GM21447 (cell line): ENCODE measurements at regions not wholly inside any gene's neighbourhood (a gene's known extent, or its start where the extent isn't known, plus 50 kb on each side); places are given as distances from the start of the nearest gene placed in this dataset.

Experiments used
- ATAC-seq: cut with Tn5 transposase; IDR thresholded peaks from one replicate; pipeline ENCODE4 v1.9.1; 2021; ENCODE audit not compliant: unreplicated experiment

DNA sequence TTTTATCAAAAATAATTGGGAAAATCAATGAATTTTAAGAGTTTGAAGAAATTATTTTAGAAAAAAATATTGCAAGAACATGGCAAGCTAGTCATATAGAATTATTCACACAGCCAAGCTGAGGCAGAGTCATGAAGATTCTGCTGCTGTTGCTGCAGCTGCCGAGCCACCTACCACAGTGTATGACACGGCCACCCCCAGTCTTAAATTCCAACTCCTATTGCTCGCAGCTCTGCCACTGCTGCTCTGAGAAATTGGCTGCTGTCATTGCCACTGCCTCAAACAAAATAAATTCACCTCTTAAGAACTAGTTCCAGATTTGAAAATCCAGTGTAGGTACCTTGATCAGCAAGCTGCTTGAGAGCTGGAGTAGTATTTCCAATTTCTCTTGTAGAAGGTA, 1318.8 kb upstream of the ACO1 start:
- ATAC-seq: no peak

DNA sequence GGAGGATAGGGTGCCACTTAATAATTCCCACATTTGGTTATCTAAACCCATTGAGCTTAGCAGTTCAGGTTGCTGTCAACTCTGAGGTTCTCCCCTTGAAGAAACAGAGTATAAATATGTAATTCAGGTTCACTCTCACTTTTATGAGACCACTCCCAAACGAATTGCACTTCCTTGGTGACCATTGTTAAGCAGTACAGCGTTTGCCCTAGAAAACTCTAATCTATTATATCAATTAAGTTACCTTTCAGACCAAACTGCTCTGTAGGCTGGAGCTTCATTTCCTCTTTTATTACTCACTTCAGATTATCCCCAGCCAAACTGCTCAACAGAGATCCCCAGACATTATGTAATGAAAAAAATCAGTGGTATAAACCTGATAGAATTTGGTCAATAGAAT, 1317.0 kb upstream of the ACO1 start:
- no peak for ATAC-seq

DNA sequence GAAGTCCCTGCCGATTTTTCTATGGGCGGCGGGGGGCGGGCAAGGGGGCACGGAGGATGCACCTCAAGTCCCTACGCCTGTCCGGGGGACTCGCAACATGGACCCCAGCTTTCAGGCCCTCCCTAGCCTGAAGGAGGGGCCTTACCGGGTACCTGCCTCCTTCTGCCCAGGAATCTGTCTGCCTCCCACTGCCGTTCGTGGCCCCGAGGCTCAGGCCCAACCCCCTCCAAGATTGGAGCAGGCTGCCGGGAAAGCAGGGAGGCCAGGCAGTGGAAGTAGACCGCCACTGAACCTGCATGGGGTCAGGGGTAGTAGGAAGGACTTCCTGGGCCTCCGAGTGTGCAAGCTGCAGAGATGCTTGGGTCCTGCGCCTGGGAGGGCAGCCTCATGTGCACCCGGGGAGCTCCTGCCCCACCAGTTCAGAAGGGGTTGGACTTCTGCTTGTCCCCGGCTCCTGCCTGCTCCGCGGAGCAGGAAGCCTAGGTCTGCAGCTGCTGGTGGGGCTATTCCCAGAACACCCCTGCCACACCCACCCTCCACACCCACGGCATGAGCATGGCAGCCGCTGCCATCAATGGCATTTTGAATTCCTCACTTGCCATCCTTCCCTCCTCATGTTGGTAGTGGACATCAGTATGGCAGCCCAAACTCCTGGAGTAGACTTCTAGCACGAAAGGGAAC, 1312.7 kb upstream of the ACO1 start:
- no peak for ATAC-seq

DNA sequence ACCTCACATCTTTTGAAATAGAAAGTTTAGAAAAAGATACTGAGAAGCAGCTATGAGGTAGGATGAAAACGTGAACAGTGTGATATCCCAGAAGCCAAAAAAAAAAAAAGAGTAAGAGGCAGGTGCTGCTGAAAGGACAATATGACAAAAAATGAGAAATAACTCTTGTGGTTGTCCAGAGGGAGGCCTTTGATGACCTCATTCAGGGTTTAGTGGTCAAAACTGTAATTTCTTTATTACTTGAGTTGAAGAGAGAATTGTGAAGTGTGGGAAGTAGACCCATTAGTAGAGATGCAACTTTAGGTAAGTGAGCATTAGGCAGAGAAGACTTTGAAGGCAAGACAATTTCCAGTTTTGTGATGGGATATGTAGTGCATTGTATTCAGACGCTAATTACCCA, 1306.3 kb upstream of the ACO1 start:
- ATAC-seq: peak; percentile 51

DNA sequence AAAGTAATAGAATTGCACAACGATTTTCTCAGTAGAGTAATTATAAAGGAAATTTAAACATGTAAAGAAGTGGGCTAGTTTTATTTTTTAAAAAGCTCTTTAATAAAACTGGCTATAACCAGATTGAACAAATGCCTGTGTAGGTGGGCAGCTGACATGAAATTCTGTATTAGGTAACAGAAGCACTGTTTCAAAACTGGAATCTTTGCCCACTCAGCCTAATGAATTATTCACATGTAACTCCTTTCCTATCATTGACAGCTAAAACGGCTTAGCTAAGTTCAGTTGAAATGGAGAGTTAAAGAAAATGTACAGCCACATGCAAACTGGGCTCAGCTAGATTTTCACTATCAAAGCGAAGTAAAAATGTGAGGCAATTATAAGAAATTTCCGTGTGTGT, 1300.1 kb upstream of the ACO1 start:
- no peak for ATAC-seq

DNA sequence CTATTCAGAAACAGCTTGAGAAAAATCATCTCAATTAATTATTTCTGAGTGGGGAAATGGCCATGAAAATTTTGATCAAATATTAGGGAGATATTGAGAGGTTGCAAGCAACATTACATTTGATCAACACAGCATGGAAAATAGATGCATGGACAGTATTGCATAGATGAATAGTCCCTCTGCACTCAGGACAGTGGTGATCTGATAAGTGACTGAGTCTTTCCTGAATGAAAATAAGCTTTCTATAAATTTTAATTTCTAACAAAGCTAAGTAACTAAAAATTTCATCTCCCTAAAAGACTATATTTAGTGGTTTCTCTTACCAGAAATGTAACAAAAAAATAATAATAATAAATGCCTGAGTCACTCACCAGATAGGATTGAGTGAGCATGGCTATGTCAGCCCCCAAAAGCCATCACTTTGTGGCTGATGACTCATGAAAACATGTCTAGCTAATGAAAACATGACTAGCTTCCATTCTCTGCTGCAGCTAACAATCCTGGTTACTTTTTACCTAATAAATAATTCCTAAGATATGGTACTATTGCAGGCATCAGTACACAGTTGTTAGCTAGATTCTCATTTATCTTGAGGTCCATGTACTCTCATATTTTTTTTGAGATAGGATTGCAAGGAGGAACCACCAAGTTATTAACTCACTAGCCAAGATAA, 1294.8 kb upstream of the ACO1 start:
- no peak for ATAC-seq

DNA sequence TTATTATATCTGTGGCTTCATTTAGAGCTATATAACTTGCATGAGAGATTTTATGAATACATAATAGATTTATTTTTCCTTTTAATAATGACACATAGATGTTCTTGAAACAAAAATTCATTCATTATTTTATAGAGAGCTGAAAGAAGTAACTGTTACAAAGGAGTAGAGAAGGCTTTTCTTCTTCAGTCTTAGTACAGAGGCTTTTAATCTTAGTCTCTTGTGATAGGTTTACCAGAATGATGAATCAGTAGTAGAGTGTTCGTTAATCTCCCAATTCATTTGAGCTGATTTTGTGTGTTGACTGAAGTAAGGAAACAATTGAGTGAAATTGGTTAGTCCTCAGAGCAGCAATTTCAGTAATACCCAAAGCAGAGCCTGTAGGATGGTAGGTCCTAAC, 1284.1 kb upstream of the ACO1 start:
- no peak for ATAC-seq

DNA sequence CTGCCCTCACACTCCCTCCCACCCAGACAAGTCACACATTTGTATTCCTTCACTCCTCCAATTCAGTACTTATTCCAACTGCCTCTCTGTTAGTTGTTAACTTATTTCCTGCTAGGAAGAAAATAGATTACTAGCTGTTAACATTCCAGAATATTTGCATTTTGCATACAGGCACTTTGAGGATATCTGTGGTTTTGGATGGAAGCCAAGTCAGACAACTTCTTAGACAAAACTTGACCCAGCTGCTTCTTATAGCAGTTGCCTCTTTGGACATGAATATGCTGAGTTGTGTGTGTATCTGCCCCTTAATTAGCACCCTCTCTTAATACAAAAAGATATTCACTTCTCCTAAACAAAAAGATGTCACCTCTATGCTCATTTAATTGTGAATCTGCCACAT, 1280.6 kb upstream of the ACO1 start:
- no peak for ATAC-seq

DNA sequence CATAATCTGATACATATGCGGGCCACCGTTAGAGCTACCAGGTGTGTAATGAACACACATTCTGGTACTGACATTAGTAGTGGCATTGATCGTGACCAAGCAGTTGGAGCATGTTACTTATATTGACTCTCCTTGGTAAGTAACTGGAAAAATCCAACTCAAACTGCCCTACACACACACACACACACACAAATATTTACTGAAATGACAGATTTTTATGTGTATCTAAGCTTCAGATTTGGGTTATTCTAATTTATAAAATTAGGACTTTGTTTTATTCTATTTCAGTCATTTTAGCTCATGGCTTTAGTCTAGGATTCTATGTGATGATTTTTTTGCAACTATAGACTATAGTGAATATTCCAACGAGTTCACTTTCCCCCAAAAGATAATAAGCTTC, 1280.2 kb upstream of the ACO1 start:
- ATAC-seq: no peak

DNA sequence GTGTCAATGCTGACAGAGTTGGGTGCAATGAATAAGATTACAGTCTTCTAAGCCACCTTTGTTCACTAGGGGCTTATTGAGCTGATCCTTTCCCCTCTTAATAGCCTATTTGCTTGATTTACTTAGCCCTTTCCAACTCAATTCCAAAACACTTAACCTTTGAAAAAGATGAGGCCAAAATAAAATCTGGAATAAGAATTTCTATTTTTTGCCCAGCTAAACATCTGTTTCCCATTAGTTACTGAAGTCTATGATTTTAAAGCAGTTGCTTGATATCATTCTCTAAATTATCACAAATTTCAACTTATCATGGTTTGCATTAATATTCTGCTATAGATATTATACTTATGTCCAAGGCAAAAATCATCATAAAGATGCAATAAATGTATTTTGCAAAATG, 1272.0 kb upstream of the ACO1 start:
- no peak for ATAC-seq

DNA sequence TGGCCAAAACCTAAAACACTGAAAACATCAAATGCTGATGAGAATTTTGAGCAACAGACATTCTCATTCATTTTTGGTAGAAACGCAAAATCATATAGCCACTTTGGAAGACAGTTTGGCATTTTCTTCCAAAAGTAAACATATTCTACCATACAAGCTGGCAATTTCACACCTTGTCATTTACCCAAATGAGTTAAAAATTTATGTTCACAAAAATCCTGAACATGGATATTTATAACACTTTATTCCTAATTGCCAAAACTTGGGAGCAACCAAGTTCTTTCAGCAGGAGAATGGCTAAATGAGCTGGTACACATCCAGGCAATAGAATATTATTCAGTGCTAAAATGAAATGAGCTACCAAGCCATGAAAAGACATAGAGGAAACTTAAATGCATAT, 1270.1 kb upstream of the ACO1 start:
- no peak for ATAC-seq

DNA sequence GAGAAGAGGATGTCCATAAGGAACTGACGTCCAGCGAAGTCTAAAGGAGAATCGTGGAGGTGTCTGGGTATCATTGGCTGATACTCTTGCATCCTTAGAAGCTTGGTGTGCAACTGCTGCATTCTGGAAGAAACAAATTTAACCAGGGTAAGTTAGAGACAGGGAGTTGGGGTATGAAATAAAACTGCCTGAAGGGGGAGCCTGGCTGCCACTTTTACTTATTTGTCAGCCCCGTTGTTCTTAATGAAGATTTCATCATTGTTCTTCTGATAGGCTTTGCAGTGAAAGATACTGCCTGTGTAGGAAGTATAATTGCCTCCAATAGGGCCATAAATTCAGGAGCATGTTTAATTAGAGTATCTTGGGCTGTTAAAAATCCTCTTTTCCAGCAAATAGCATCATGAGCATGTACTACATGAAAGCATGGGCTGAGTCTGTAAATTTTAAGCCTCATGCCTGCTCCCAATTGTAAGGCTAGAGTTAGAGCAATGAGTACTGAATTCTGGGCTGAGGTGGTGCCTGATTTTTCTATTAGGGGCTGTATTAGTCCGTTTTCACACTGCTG, 1264.5 kb upstream of the ACO1 start:
- peak; percentile 75 for ATAC-seq

DNA sequence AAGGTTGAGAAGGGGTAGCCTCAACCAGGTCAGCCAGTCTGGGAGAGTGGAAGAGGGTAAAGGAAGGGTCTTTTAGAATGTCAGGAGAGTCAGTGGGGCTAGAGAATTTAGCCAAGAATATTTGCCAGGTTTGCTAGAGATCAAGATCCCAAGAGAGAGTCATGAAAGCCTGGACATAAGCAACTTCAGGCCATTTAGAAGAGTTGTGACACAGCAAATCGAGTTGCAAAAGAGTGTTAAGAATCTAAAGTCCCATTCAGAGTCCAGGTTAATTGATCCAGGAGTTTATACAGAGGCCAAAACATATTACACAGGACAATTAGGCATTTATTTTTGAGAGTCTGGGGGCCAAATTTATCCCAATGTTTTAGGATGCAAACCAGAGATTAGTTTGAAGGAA, 1260.1 kb upstream of the ACO1 start:
- no peak for ATAC-seq

DNA sequence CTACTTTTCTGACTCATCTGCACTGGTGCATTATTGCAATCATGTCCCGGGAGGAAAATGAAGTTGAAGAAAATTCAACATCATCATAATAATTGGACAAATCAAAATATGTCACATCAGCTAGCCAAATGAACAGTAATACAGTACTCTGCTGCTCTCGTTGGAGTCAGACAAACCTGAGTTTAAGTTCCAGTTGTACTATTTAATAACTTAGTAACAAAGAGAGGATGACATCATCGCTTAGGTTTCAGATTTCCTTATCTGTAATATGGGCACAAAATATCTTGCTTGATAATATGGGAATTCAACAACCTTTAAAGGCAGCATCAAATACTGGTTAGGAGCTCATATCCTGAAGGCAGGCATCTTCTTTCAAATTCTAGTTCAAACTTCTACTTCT, 1248.9 kb upstream of the ACO1 start:
- ATAC-seq: no peak

DNA sequence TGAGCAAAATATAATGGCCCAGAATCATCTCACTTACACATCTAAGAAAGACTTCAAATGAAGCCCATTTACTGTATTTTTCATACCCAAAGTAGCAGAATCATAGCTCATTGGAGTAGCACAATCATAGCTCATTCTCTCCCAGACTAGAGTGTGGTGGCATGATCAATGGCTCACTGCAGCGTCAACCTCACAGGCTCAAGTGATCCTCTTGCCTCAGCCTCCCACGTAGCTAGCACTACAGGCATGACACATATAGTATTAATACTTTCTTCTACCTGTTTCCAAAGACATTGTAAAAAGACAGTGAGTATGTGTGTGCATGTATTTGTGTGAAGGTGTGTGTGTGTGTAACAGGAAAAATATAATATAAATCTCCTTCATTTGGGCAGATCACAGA, 1247.9 kb upstream of the ACO1 start:
- ATAC-seq: no peak

DNA sequence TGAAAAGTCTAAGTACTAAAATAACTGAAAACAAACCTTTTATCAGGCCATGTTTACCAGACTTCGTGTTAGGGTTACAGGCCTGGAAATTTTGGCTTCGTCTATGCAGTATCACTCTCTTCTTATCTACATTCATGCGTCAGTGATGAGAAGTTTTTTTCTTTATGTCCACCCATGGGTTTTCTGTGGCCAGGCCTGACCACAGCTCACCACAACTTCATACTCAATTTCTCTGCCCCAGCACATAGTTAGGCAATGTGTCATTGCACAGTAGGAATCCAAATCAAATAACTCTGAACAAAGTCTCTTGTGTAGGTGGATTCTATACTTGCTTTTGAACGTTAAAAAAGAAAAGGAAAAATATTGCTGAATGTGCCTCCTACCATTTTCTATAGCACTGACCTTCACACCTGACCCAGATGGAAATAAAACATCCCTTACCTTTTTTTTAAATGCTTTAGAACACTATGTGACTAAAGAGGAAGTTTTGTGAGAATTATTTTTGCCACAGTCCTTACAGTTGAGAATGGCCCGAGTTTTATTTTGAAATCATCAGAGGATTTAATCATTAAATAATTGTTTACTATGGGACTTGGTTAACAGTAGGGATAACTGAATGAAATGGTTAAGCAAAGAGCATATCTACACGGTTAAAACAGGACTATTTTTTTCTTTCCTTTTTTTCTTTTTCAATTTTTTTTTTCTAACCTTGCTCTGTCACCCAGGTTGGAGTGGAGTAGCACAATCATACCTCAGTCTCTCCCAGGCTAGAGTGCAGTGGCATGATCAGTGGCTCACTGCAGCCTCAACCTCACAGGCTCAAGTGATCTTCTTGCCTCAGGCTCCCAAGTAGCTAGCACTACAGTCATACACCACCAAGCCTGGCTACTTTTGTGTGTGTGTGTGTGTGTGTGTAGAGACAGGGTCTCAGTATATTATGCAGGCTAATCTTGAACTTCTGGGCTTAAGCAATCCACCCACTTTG, 1247.0 kb upstream of the ACO1 start:
- ATAC-seq: no peak

DNA sequence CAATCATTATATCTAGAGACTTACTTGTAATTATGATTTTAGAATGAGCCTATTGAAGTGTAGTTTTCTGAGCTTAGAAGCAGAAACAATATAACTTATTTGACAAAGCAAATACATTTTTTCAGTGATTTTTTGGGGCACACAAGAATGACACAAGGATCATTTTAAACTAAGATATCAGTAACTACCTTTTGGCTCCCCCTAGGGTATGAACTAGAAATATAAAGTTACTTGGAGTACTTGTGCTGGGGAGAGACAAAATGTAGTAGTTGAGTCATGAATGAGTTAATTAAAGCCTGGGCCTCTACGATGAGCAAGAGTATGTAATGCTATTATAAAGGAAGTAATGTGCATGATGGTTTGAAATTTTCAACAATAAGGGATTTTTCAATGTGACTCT, 1244.1 kb upstream of the ACO1 start:
- ATAC-seq: no peak

DNA sequence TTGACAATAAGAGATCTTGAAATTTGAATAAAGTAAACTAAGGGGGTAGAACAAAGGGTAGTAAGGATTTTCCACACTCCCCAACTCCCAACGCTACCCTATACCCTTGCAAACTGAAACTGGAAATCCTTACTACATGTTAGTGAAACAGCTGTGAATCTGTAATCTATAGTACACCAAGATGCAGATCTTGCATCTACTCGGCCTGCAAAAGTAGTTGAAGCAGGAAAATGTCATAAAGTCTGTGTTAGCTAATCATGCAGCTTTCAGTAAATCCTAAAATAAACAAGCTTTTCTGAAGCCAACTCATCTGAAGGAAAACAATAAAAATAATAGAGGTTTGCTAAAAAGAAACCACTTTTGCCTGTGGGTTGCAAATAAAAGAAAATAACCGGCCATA, 1242.0 kb upstream of the ACO1 start:
- no peak for ATAC-seq

DNA sequence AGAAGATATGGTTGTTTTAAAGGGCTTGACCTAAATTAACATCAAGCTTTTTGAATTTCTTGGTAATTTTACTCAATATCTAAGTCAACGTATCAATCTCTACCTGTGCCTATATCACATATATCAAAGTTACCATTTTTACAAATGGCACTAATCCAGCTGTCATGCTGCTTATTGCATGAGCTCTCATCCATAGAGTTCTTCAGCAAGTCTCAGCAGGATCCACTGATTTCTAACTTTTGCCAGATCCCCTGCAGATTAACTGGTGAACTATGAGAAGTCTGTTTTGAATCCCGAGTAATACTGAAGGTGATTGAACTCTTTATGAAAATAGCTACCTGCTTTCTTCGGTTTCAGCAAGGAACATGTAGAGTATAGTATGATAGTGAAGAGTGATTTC, 1239.8 kb upstream of the ACO1 start:
- ATAC-seq: no peak

DNA sequence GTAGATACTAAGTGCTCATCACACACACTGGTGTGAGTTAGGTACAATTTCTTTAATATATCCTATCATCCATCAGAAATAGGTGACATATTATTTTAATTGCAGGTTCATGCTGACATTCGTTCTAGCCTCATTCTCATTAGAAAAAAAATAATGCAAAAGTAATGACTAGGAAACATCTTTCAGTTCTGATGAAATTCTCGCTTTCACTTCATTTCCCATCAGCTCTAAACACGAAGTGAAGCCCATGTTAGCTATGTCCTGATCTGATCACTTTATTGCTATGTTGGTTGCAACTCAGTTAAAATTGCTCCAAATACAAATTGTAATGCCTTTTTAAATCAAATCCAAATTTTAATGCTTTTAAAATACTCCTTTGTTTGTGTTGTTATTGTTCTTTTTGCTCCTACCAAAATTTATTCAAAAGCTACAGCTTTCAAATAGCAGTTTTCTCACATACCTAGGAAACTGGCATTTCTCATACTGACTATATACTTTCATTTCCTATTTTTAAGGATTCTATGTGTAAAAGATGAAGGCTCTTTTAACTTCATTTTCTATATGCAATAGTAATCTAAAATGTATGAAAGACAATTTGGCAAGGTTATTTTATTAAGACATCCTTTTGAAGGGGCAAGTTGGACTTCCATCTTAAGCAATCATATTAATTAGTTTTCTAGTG, 1237.8 kb upstream of the ACO1 start:
- peak; percentile 95 for ATAC-seq

DNA sequence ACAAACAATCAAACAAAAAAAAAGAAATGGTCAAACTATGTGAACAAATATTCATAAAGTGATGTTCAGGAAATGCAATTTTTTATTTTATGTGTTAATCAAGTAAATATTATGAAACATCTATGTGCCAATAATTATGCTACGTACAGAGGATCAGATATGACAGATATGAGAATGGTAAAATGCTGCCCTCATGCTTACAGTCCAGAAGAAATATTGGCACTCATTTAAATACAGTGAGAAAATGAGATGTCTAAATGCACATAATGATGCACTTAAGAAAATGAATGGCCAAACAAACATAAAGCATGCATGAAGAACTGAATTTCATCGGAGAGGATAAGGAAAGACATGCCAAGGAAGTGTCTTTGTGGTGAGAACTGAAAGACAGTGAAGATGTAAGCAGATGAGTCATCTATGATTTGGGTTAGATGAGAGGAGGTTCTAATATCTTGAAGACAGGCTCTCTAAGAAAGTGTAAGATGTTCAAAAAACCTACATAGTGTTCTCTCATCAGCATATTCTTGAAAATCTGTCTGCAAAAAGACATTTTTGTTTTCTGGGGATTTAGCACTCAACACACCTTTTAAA, 1231.1 kb upstream of the ACO1 start:
- ATAC-seq: no peak
